PC-9 (cell line): ENCODE measurements at regions not wholly inside any gene's neighbourhood (a gene's known extent, or its start where the extent isn't known, plus 50 kb on each side); places are given as distances from the start of the nearest gene placed in this dataset.

Source experiments
- EZH2 ChIP-seq: fragments of 200-600 bp; sonication (generic); IDR thresholded peaks from 2 replicates; pipeline ENCODE4 v1.8.0; 2017; ENCODE audit warnings: antibody characterized with exemption, low read depth
- TF ChIP-seq, protein P1 (sequence below): fragments of 200-600 bp; sonication (generic); conservative IDR thresholded peaks from 2 replicates; pipeline ENCODE4 v1.6.1; 2017; ENCODE audit warnings: mixed run types, antibody characterized with exemption, mild to moderate bottlenecking, moderate library complexity

DNA sequence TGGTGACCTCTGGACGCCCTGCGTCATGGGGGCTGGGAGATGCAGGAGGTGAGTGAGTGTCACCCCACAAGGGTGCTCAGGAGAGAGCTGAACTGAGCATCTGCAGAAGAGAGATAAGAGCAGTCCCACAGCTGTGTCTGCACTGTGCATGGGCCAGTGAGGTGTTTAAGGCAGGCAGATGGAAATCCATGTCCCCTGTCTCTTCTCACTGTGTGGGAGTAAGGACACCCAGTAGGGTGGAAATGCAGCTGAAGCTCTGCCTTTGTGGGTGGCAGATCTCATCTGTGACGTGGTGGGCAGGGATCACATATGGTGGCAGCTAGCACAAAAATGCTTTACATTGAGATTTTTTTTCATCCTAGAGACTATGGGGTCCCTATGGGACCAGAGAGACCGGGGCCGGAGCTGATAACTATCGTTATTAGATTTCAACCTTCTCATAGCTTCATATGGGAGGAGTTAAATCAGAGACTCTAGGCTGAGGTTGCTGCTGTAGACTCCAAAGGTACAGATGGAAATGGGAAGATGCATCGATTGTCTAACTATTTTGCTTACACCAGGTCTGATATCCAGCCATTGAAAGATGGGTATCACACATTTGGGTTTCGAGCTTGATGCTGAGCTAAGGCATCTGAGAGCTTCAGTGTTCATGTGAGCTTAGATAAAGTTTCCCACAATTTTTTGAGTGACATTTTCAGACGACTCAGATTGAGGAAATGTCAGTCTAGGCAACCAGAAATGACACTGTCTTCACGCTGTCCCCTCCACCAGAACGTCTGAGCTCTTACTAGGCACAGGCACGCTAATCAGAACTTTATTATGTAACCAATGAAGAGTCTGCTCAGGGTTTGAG lies 65.3 kb upstream of the PSEN2 start:
- TF ChIP-seq, protein P1, sequence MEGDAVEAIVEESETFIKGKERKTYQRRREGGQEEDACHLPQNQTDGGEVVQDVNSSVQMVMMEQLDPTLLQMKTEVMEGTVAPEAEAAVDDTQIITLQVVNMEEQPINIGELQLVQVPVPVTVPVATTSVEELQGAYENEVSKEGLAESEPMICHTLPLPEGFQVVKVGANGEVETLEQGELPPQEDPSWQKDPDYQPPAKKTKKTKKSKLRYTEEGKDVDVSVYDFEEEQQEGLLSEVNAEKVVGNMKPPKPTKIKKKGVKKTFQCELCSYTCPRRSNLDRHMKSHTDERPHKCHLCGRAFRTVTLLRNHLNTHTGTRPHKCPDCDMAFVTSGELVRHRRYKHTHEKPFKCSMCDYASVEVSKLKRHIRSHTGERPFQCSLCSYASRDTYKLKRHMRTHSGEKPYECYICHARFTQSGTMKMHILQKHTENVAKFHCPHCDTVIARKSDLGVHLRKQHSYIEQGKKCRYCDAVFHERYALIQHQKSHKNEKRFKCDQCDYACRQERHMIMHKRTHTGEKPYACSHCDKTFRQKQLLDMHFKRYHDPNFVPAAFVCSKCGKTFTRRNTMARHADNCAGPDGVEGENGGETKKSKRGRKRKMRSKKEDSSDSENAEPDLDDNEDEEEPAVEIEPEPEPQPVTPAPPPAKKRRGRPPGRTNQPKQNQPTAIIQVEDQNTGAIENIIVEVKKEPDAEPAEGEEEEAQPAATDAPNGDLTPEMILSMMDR = no peak
- no peak for TF ChIP-seq EZH2
